ENCODE measurements at regions not wholly inside any gene's neighbourhood (a gene's known extent, or its start where the extent isn't known, plus 50 kb on each side); places are given as distances from the start of the nearest gene placed in this dataset.

- Histone ChIP-seq H3K27ac (ENCODE audit: low read depth, low read length) (no peak overlapping the region), H3K4me3 (ENCODE audit: low read length) (no peak overlapping the region), H3K9me3 (ENCODE audit: control insufficient read depth, low read length) (no peaks in the 10 kb centered on the region), H3K36me3 (ENCODE audit: control insufficient read depth, insufficient read depth, low read length) (no peaks in the 10 kb centered on the region), H3K4me1 (ENCODE audit: control insufficient read depth, insufficient read depth, low read length) (no peaks in the 10 kb centered on the region), H3K9ac (ENCODE audit: extremely low read depth, low read length, poor library complexity, severe bottlenecking) (no peak overlapping the region), H3K27me3 (ENCODE audit: control insufficient read depth, insufficient read depth, low read length, poor library complexity, severe bottlenecking) (no peaks in the 10 kb centered on the region)
- 90 to 96% methylated on average over 7 to 8 of the region's 8 CpGs for whole genome bisulfite sequencing, 2 experiments (ENCODE audit: insufficient coverage in 1 of 2, insufficient read length in 1 of 2)
- TF ChIP-seq CTCF (conservative IDR thresholded peaks at IDR 0.05), result no peak
- Mint-ChIP-seq H3K27me3 (ENCODE audit: insufficient read depth) (peaks cover 7% of the 10 kb centered on the region), H3K4me3 (no peak overlapping the region), H3K36me3 (ENCODE audit: low read depth) (no peaks in the 10 kb centered on the region), H3K4me1 (peaks cover 3% of the 10 kb centered on the region), H3K9me3 (no peaks in the 10 kb centered on the region), H3K27ac (no peak overlapping the region)
- no peak for DNase-seq
Observed at GRCh38 chr2:173451118-173451517, 96.4 kb downstream of the CDCA7 start.

GRCh38 chr2:173451941-173452340 lies 97.3 kb downstream of the CDCA7 start:
- Mint-ChIP-seq H3K36me3 (ENCODE audit: low read depth) (no peaks in the 10 kb centered on the region), H3K27ac (no peak overlapping the region), H3K9me3 (no peaks in the 10 kb centered on the region), H3K27me3 (ENCODE audit: insufficient read depth) (peaks cover 10% of the 10 kb centered on the region), H3K4me3 (no peak overlapping the region), H3K4me1 (peaks cover 3% of the 10 kb centered on the region)
- no peak for TF ChIP-seq CTCF (conservative IDR thresholded peaks at IDR 0.05)
- Histone ChIP-seq H3K36me3 (ENCODE audit: control insufficient read depth, insufficient read depth, low read length) (no peaks in the 10 kb centered on the region), H3K9ac (ENCODE audit: extremely low read depth, low read length, poor library complexity, severe bottlenecking) (no peak overlapping the region), H3K4me1 (ENCODE audit: control insufficient read depth, insufficient read depth, low read length) (no peaks in the 10 kb centered on the region), H3K4me3 (ENCODE audit: low read length) (no peak overlapping the region), H3K27ac (ENCODE audit: low read depth, low read length) (peak overlapping the region; percentile 73), H3K27me3 (ENCODE audit: control insufficient read depth, insufficient read depth, low read length, poor library complexity, severe bottlenecking) (no peaks in the 10 kb centered on the region), H3K9me3 (ENCODE audit: control insufficient read depth, low read length) (no peaks in the 10 kb centered on the region)
- no peak for DNase-seq
- WGBS, 2 experiments (ENCODE audit: insufficient coverage in 1 of 2, insufficient read length in 1 of 2), result 87 to 92% methylated on average over 4 of the region's 4 CpGs

GRCh38 chr2:173452416-173452815 lies 97.7 kb downstream of the CDCA7 start:
- no peak for TF ChIP-seq CTCF (conservative IDR thresholded peaks at IDR 0.05)
- H3K4me3 ChIP-seq (ENCODE audit: low read length), result no peak overlapping the region
- 91 to 93% methylated on average over 6 to 8 of the region's 8 CpGs for WGBS, 2 experiments (ENCODE audit: insufficient coverage in 1 of 2, insufficient read length in 1 of 2)

More at GRCh38 chr2:173452416-173452815, 97.7 kb downstream of the CDCA7 start:
- Histone ChIP-seq H3K9ac (ENCODE audit: extremely low read depth, low read length, poor library complexity, severe bottlenecking) (no peak overlapping the region), H3K36me3 (ENCODE audit: control insufficient read depth, insufficient read depth, low read length) (no peaks in the 10 kb centered on the region), H3K27me3 (ENCODE audit: control insufficient read depth, insufficient read depth, low read length, poor library complexity, severe bottlenecking) (no peaks in the 10 kb centered on the region), H3K27ac (ENCODE audit: low read depth, low read length) (peak overlapping the region; percentile 73), H3K9me3 (ENCODE audit: control insufficient read depth, low read length) (no peaks in the 10 kb centered on the region), H3K4me1 (ENCODE audit: control insufficient read depth, insufficient read depth, low read length) (no peaks in the 10 kb centered on the region)
- Mint-ChIP-seq H3K4me3 (no peak overlapping the region), H3K36me3 (ENCODE audit: low read depth) (no peaks in the 10 kb centered on the region), H3K27me3 (ENCODE audit: insufficient read depth) (peaks cover 10% of the 10 kb centered on the region), H3K27ac (no peak overlapping the region), H3K4me1 (peaks cover 5% of the 10 kb centered on the region), H3K9me3 (no peaks in the 10 kb centered on the region)
- no peak for DNase-seq
